SK-N-SH treated with all-trans-retinoic acid at 6 μM for 48 hours (cell line): ENCODE measurements at regions not wholly inside any gene's neighbourhood (a gene's known extent, or its start where the extent isn't known, plus 50 kb on each side); places are given as distances from the start of the nearest gene placed in this dataset.

Source experiments
- ATAC-seq: fragments of 200-7000 bp; cut with Tn5 transposase; 3 replicates; pipeline ENCODE4 v1.9.1; 2020; ENCODE audit warnings: mild to moderate bottlenecking, moderate library complexity
- ARNTL ChIP-seq: fragments of 450-650 bp; formaldehyde crosslinking; IDR thresholded peaks from 2 replicates; pipeline ENCODE4 v1.5.0; 2020; ENCODE audit warnings: low read depth, mild to moderate bottlenecking, moderate library complexity, borderline replicate concordance
- BACH2 ChIP-seq: fragments of 250-450 bp; sonication (Bioruptor Pico); IDR thresholded peaks from 2 replicates; pipeline ENCODE4 v1.9.0; 2021; ENCODE audit warnings: mild to moderate bottlenecking, borderline replicate concordance
- CSDC2 ChIP-seq: fragments of 250-450 bp; sonication (Bioruptor Pico); IDR thresholded peaks from 2 replicates; pipeline ENCODE4 v1.5.0; 2020; ENCODE audit warnings: mild to moderate bottlenecking, moderate library complexity
- ESRRG ChIP-seq: fragments of 250-450 bp; sonication (Bioruptor Pico); IDR thresholded peaks from 2 replicates; pipeline ENCODE4 v1.6.1; 2021; ENCODE audit warnings: mild to moderate bottlenecking
- GLIS3 ChIP-seq: fragments of 250-450 bp; sonication (Bioruptor Pico); IDR thresholded peaks from 2 replicates; pipeline ENCODE4 v1.5.0; 2020; ENCODE audit warnings: mild to moderate bottlenecking, moderate library complexity
- ISL1 ChIP-seq: fragments of 250-450 bp; sonication (Bioruptor Pico); IDR thresholded peaks from 2 replicates; pipeline ENCODE4 v2.1.2; 2022; ENCODE audit warnings: mild to moderate bottlenecking, moderate library complexity
- PPARA ChIP-seq: fragments of 250-450 bp; sonication (Bioruptor Pico); IDR thresholded peaks from 2 replicates; pipeline ENCODE4 v1.5.0; 2020; ENCODE audit warnings: mild to moderate bottlenecking, borderline replicate concordance
- RARB ChIP-seq: fragments of 250-450 bp; sonication (Bioruptor Pico); IDR thresholded peaks from 2 replicates; pipeline ENCODE4 v1.8.0; 2021; ENCODE audit warnings: mild to moderate bottlenecking, moderate library complexity
- SNAI2 ChIP-seq: fragments of 250-450 bp; sonication (Bioruptor Pico); IDR thresholded peaks from 2 replicates; pipeline ENCODE4 v1.5.0; 2020; ENCODE audit warnings: mild to moderate bottlenecking, moderate library complexity
- TCF4 ChIP-seq: fragments of 250-450 bp; sonication (Bioruptor Pico); IDR thresholded peaks from 2 replicates; pipeline ENCODE4 v1.8.0; 2021; ENCODE audit warnings: mild to moderate bottlenecking, moderate library complexity, borderline replicate concordance
- TOX ChIP-seq: fragments of 250-450 bp; sonication (Bioruptor Pico); IDR thresholded peaks from 2 replicates; pipeline ENCODE4 v1.8.0; 2021; ENCODE audit warnings: mild to moderate bottlenecking, moderate library complexity, borderline replicate concordance
- ZC3H10 ChIP-seq: fragments of 250-450 bp; sonication (Bioruptor Pico); IDR thresholded peaks from 2 replicates; pipeline ENCODE4 v1.5.1; 2021; ENCODE audit warnings: mild to moderate bottlenecking, moderate library complexity
- ZFP3 ChIP-seq: fragments of 250-450 bp; sonication (Bioruptor Pico); IDR thresholded peaks from 2 replicates; pipeline ENCODE4 v1.5.0; 2020; ENCODE audit warnings: mild to moderate bottlenecking, moderate library complexity
- ZFP30 ChIP-seq: fragments of 450-650 bp; formaldehyde crosslinking; IDR thresholded peaks from 2 replicates; pipeline ENCODE4 v1.5.0; 2022; ENCODE audit warnings: mild to moderate bottlenecking, moderate library complexity
- ZNF565 ChIP-seq: fragments of 450-650 bp; formaldehyde crosslinking; conservative IDR thresholded peaks from 2 replicates; pipeline ENCODE4 v1.5.0; 2020; ENCODE audit warnings: low read depth, mild to moderate bottlenecking, moderate library complexity
- ZNF70 ChIP-seq: fragments of 450-650 bp; formaldehyde crosslinking; IDR thresholded peaks from 2 replicates; pipeline ENCODE4 v1.5.0; 2020; ENCODE audit warnings: mild to moderate bottlenecking, moderate library complexity
- ZNF8 ChIP-seq: fragments of 450-650 bp; formaldehyde crosslinking; IDR thresholded peaks from 2 replicates; pipeline ENCODE4 v1.5.0; 2020; ENCODE audit warnings: mild to moderate bottlenecking, moderate library complexity
- TF ChIP-seq, protein P1 (sequence below): fragments of 250-450 bp; sonication (Bioruptor Pico); IDR thresholded peaks from 2 replicates; pipeline ENCODE4 v1.5.1; 2021; ENCODE audit warnings: mild to moderate bottlenecking, moderate library complexity
- TF ChIP-seq, protein P2 (sequence below): fragments of 250-450 bp; sonication (Bioruptor Pico); IDR thresholded peaks from 2 replicates; pipeline ENCODE4 v1.5.1; 2020; ENCODE audit warnings: low read depth, mild to moderate bottlenecking, moderate library complexity
- TF ChIP-seq, protein P3 (sequence below): fragments of 250-450 bp; sonication (Bioruptor Pico); IDR thresholded peaks from 2 replicates; pipeline ENCODE4 v1.5.0; 2020; ENCODE audit warnings: mild to moderate bottlenecking, moderate library complexity
- TF ChIP-seq, protein P4 (sequence below): fragments of 250-450 bp; sonication (Bioruptor Pico); IDR thresholded peaks from 2 replicates; pipeline ENCODE4 v1.8.0; 2021; ENCODE audit warnings: low read depth, mild to moderate bottlenecking, moderate library complexity, borderline replicate concordance
- TF ChIP-seq, protein P5 (sequence below): fragments of 250-450 bp; sonication (Bioruptor Pico); IDR thresholded peaks from 2 replicates; pipeline ENCODE4 v1.8.0; 2020; ENCODE audit warnings: mild to moderate bottlenecking, moderate library complexity, borderline replicate concordance

DNA sequence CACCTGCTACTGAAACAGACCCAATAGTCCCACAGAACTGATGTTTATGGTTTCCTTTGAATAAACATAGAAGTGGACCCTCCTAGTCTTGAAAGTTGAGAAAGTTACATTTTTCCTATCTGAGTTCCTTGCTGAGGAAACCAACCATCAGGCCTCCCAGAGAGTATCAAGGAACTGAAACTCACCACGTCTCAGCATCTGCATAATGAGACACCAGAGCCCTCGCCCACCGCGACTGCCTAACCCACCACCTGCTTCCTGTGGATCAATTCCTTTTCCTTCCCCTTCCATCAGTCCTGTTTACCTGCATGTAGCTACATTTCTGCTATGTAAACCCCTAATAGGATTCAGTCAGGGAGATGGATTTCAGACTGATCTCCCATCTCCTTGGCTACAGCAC, 443.2 kb upstream of the TMEM132C start:
- ATAC-seq: no peak
- no peak for TF ChIP-seq PPARA
- TF ChIP-seq ZC3H10 (CRISPR knock-in tag): no peak
- TF ChIP-seq CSDC2 (CRISPR knock-in tag): no peak
- TF ChIP-seq, protein P1, sequence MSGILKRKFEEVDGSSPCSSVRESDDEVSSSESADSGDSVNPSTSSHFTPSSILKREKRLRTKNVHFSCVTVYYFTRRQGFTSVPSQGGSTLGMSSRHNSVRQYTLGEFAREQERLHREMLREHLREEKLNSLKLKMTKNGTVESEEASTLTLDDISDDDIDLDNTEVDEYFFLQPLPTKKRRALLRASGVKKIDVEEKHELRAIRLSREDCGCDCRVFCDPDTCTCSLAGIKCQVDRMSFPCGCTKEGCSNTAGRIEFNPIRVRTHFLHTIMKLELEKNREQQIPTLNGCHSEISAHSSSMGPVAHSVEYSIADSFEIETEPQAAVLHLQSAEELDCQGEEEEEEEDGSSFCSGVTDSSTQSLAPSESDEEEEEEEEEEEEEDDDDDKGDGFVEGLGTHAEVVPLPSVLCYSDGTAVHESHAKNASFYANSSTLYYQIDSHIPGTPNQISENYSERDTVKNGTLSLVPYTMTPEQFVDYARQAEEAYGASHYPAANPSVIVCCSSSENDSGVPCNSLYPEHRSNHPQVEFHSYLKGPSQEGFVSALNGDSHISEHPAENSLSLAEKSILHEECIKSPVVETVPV: no peak
- TF ChIP-seq TOX (CRISPR knock-in tag): no peak
- TF ChIP-seq ESRRG (CRISPR knock-in tag): no peak
- TF ChIP-seq ZFP3 (CRISPR knock-in tag): no peak
- no peak for TF ChIP-seq ZNF70
- no peak for TF ChIP-seq TCF4
- TF ChIP-seq, protein P2, sequence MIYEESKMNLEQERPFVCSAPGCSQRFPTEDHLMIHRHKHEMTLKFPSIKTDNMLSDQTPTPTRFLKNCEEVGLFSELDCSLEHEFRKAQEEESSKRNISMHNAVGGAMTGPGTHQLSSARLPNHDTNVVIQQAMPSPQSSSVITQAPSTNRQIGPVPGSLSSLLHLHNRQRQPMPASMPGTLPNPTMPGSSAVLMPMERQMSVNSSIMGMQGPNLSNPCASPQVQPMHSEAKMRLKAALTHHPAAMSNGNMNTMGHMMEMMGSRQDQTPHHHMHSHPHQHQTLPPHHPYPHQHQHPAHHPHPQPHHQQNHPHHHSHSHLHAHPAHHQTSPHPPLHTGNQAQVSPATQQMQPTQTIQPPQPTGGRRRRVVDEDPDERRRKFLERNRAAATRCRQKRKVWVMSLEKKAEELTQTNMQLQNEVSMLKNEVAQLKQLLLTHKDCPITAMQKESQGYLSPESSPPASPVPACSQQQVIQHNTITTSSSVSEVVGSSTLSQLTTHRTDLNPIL (CRISPR knock-in tag): no peak
- TF ChIP-seq, protein P3, sequence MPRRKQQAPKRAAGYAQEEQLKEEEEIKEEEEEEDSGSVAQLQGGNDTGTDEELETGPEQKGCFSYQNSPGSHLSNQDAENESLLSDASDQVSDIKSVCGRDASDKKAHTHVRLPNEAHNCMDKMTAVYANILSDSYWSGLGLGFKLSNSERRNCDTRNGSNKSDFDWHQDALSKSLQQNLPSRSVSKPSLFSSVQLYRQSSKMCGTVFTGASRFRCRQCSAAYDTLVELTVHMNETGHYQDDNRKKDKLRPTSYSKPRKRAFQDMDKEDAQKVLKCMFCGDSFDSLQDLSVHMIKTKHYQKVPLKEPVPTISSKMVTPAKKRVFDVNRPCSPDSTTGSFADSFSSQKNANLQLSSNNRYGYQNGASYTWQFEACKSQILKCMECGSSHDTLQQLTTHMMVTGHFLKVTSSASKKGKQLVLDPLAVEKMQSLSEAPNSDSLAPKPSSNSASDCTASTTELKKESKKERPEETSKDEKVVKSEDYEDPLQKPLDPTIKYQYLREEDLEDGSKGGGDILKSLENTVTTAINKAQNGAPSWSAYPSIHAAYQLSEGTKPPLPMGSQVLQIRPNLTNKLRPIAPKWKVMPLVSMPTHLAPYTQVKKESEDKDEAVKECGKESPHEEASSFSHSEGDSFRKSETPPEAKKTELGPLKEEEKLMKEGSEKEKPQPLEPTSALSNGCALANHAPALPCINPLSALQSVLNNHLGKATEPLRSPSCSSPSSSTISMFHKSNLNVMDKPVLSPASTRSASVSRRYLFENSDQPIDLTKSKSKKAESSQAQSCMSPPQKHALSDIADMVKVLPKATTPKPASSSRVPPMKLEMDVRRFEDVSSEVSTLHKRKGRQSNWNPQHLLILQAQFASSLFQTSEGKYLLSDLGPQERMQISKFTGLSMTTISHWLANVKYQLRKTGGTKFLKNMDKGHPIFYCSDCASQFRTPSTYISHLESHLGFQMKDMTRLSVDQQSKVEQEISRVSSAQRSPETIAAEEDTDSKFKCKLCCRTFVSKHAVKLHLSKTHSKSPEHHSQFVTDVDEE: no peak
- no peak for TF ChIP-seq ZNF8 (CRISPR knock-in tag)
- no peak for TF ChIP-seq ISL1
- no peak for TF ChIP-seq GLIS3 (CRISPR knock-in tag)
- no peak for TF ChIP-seq SNAI2 (CRISPR knock-in tag)
- TF ChIP-seq BACH2: no peak
- TF ChIP-seq ZNF565 (CRISPR knock-in tag): no peak

DNA sequence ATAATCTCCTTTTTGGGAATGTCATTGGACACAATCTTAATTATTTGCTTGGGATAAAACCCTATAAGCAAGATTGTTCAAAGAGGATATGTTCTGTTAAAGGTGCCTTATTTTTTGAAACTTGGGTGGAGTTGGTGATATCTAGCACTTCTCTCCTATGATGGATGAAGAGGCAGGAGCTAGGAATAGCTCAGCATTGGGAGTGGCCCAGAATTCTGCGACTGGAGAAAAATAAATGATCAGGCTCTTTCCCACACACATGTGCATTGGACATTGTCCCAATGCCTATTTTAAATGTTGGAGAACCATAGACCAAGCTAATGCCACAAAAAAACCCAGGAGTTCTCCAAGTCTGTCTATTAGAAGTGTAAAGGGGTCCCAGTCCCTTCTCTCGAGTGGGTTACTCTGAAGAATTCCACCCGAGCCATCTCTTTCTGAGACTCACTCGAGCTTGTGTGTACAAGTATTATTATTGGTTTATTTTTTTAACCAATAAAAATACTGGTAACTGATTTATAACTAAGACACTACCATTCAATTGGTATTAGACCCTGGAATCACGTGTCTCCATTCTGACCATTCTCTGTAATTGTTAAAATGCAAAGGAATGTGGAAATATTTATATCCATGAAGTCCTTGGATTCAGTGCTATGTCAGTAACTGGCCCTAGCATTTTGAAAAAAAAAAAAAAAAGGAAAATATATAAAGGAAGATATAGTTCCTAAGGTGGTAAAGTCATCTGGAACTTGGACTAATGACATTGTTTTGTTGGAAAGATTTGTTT, 437.5 kb upstream of the TMEM132C start:
- ATAC-seq: no peak
- TF ChIP-seq ZNF8 (CRISPR knock-in tag) (no peak), ARNTL (CRISPR knock-in tag) (no peak), ZFP30 (no peak), ZFP3 (CRISPR knock-in tag) (no peak), ZNF70 (no peak), TOX (CRISPR knock-in tag) (no peak)

DNA sequence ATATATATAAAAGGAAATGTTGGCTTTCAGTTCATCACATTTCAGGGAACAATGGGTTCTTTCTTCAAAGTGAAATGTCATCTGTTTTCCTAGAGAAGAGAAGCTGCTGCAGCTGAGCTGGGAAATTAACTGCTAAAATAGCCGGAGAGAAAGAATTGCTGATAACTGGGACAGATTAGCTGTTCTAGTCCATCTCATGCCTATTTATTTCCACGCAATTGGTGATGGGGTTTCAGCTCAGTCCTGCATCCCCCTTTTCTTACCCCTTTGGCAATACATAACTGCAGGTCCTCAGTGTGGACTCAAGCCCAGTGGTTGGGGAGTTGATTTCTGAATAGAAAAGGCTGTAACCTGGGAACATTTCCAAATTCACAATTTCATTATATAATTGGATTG, 436.9 kb upstream of the TMEM132C start:
- ATAC-seq: no peak
- no peak for TF ChIP-seq RARB (CRISPR knock-in tag)
- no peak for TF ChIP-seq ISL1
- no peak for TF ChIP-seq ARNTL (CRISPR knock-in tag)
- no peak for TF ChIP-seq ZFP3 (CRISPR knock-in tag)
- no peak for TF ChIP-seq GLIS3 (CRISPR knock-in tag)
- no peak for TF ChIP-seq TOX (CRISPR knock-in tag)
- TF ChIP-seq, protein P4, sequence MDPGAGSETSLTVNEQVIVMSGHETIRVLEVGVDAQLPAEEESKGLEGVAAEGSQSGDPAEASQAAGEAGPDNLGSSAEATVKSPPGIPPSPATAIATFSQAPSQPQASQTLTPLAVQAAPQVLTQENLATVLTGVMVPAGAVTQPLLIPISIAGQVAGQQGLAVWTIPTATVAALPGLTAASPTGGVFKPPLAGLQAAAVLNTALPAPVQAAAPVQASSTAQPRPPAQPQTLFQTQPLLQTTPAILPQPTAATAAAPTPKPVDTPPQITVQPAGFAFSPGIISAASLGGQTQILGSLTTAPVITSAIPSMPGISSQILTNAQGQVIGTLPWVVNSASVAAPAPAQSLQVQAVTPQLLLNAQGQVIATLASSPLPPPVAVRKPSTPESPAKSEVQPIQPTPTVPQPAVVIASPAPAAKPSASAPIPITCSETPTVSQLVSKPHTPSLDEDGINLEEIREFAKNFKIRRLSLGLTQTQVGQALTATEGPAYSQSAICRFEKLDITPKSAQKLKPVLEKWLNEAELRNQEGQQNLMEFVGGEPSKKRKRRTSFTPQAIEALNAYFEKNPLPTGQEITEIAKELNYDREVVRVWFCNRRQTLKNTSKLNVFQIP (CRISPR knock-in tag): no peak
- no peak for TF ChIP-seq ZC3H10 (CRISPR knock-in tag)
- TF ChIP-seq SNAI2 (CRISPR knock-in tag): no peak
- no peak for TF ChIP-seq CSDC2 (CRISPR knock-in tag)
- TF ChIP-seq, protein P5, sequence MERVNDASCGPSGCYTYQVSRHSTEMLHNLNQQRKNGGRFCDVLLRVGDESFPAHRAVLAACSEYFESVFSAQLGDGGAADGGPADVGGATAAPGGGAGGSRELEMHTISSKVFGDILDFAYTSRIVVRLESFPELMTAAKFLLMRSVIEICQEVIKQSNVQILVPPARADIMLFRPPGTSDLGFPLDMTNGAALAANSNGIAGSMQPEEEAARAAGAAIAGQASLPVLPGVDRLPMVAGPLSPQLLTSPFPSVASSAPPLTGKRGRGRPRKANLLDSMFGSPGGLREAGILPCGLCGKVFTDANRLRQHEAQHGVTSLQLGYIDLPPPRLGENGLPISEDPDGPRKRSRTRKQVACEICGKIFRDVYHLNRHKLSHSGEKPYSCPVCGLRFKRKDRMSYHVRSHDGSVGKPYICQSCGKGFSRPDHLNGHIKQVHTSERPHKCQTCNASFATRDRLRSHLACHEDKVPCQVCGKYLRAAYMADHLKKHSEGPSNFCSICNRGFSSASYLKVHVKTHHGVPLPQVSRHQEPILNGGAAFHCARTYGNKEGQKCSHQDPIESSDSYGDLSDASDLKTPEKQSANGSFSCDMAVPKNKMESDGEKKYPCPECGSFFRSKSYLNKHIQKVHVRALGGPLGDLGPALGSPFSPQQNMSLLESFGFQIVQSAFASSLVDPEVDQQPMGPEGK: no peak
- no peak for TF ChIP-seq BACH2
- no peak for TF ChIP-seq ZNF565 (CRISPR knock-in tag)
- TF ChIP-seq TCF4: no peak
- TF ChIP-seq, protein P2 (CRISPR knock-in tag): no peak
- no peak for TF ChIP-seq ZNF70
